Endothelial cell of umbilical vein (primary cell): ENCODE measurements at regions not wholly inside any gene's neighbourhood (a gene's known extent, or its start where the extent isn't known, plus 50 kb on each side); places are given as distances from the start of the nearest gene placed in this dataset.

Experiments
- BruUV-seq: library from RNA; stranded (reverse); fragments of 400-500 nt; replicated peaks from 2 replicates; lab custom pipeline; 2021; lab: Mats Ljungman, UMichigan
- CTCF ChIA-PET: fragments of 300-600, 350-600 bp; sonication (Branson Sonifier 250); formaldehyde crosslinking; loops from one replicate; lab custom pipeline; 2021; ENCODE audit warnings: antibody characterized with exemption, inconsistent platforms; lab: Charles Lee
- POLR2A ChIA-PET: fragments of 300-600, 350-600 bp; sonication (Branson Sonifier 250); formaldehyde crosslinking; loops from one replicate; lab custom pipeline; 2021; ENCODE audit warnings: antibody characterized with exemption, inconsistent platforms; lab: Charles Lee
- DNase-seq: peaks from one replicate; pipeline ENCODE4 v3.0.0-alpha.2; 2011; ENCODE audit warnings: low read depth, low spot score
- FAIRE-seq: peaks from 2 replicates; lab custom pipeline; 2011; peaks lifted over from hg19 to GRCh38; lab: Jason Lieb, UNC
- H2AFZ ChIP-seq: 2 replicates; pipeline ENCODE4 v1.6.0; 2012; ENCODE audit warnings: low read depth, low read length, control low read depth, inconsistent platforms
- H3K27ac ChIP-seq: 2 replicates; pipeline ENCODE4 v1.5.1; 2011; ENCODE audit warnings: low read depth, mild to moderate bottlenecking, control low read depth, low read length, moderate library complexity; ENCODE audit not compliant: insufficient read depth
- H3K27me3 ChIP-seq, 2 experiments: 2 replicates each; pipeline versions ENCODE4 v1.6.0 to v1.6.1; 2011; ENCODE audit warnings: low read length in 2 of 2, mixed read lengths in 1 of 2; ENCODE audit not compliant: control insufficient read depth in 2 of 2, insufficient read depth in 2 of 2
- H3K36me3 ChIP-seq, 2 experiments: 2 replicates in 1 of 2; 3 replicates in 1 of 2; pipeline ENCODE4 v1.5.1; 2011; ENCODE audit warnings: low read length in 2 of 2, mild to moderate bottlenecking in 1 of 2, moderate library complexity in 1 of 2; ENCODE audit not compliant: control insufficient read depth in 2 of 2, insufficient read depth in 2 of 2; ENCODE audit errors: extremely low read depth in 1 of 2
- H3K4me1 ChIP-seq: 3 replicates; pipeline ENCODE4 v1.5.1; 2011; ENCODE audit warnings: mild to moderate bottlenecking, low read length; ENCODE audit not compliant: control insufficient read depth, insufficient read depth; ENCODE audit errors: extremely low read depth
- H3K4me2 ChIP-seq: 2 replicates; pipeline ENCODE4 v1.6.1; 2011; ENCODE audit warnings: low read length, control low read depth, mixed read lengths; ENCODE audit not compliant: insufficient read depth
- H3K4me3 ChIP-seq, 3 experiments: fragments of 200-600 bp in 1 of 3; sonication (generic), shearing (Covaris generic) in 1 of 3; replicated peaks in 1 of 3; 2 replicates each; pipeline ENCODE4 v1.5.1; 2011 to 2016; ENCODE audit warnings: control low read depth in 3 of 3, low read length in 3 of 3, mild to moderate bottlenecking in 2 of 3, inconsistent platforms in 1 of 3, low read depth in 1 of 3, moderate library complexity in 1 of 3; ENCODE audit not compliant: insufficient read depth in 1 of 3
- H3K79me2 ChIP-seq: 2 replicates; pipeline ENCODE4 v1.6.0; 2012; ENCODE audit warnings: low read length, inconsistent platforms; ENCODE audit not compliant: control insufficient read depth, insufficient read depth
- H3K9ac ChIP-seq: replicated peaks from 2 replicates; pipeline ENCODE3; 2011; ENCODE audit warnings: low read length, control low read depth; ENCODE audit not compliant: insufficient read depth; ENCODE audit errors: extremely low read depth
- H3K9me1 ChIP-seq: replicated peaks from 3 replicates; pipeline ENCODE4 v1.6.0; 2011; ENCODE audit warnings: mild to moderate bottlenecking, low read length; ENCODE audit not compliant: control insufficient read depth, insufficient read depth; ENCODE audit errors: extremely low read depth
- H3K9me3 ChIP-seq: replicated peaks from 2 replicates; pipeline ENCODE4 v1.5.1; 2012; ENCODE audit warnings: low read length, inconsistent platforms; ENCODE audit not compliant: control insufficient read depth, insufficient read depth
- H4K20me1 ChIP-seq: replicated peaks from 2 replicates; pipeline ENCODE3; 2011; ENCODE audit warnings: mild to moderate bottlenecking, low read length; ENCODE audit not compliant: control insufficient read depth, insufficient read depth; ENCODE audit errors: extremely low read depth
- EZH2 ChIP-seq: IDR thresholded peaks from 2 replicates; pipeline ENCODE4 v1.6.1; 2012; ENCODE audit warnings: borderline replicate concordance, low read depth, mild to moderate bottlenecking, moderate library complexity, low read length, inconsistent platforms; ENCODE audit not compliant: severe bottlenecking
- JUN ChIP-seq: IDR thresholded peaks from 2 replicates; pipeline ENCODE4 v1.6.1; 2011; ENCODE audit warnings: borderline replicate concordance, low read depth; ENCODE audit not compliant: insufficient read length, insufficient read depth
- POLR2AphosphoS5 ChIP-seq: IDR thresholded peaks from 2 replicates; pipeline ENCODE4 v1.6.1; 2012; ENCODE audit warnings: low read depth, mild to moderate bottlenecking, control low read depth, low read length, moderate library complexity; ENCODE audit not compliant: insufficient read depth
- dilution Hi-C: fragments of 300-500 bp; cut with MboI; formaldehyde crosslinking; loops from one replicate; pipeline ENCODE4 v1.15.0; 2019; ENCODE audit warnings: low sequenced_read_pairs; ENCODE audit not compliant: extremely low pct_ligation_motif_present
- intact Hi-C: fragments of 100-400 bp; cut with micrococcal nuclease; formaldehyde crosslinking; loops from one replicate; pipeline ENCODE4 v1.10.0; 2022
- TF ChIP-seq, protein P1 (sequence below), 2 donors: IDR thresholded peaks; 1 replicate in 1 of 2; 2 replicates in 1 of 2; pipeline ENCODE4 v1.5.1; 2011; ENCODE audit warnings: low read length in 2 of 2, mild to moderate bottlenecking in 2 of 2, moderate library complexity in 2 of 2, control low read depth in 1 of 2, inconsistent platforms in 1 of 2, low read depth in 1 of 2; ENCODE audit not compliant: insufficient read depth in 1 of 2; ENCODE audit errors: extremely low read depth in 1 of 2

DNA sequence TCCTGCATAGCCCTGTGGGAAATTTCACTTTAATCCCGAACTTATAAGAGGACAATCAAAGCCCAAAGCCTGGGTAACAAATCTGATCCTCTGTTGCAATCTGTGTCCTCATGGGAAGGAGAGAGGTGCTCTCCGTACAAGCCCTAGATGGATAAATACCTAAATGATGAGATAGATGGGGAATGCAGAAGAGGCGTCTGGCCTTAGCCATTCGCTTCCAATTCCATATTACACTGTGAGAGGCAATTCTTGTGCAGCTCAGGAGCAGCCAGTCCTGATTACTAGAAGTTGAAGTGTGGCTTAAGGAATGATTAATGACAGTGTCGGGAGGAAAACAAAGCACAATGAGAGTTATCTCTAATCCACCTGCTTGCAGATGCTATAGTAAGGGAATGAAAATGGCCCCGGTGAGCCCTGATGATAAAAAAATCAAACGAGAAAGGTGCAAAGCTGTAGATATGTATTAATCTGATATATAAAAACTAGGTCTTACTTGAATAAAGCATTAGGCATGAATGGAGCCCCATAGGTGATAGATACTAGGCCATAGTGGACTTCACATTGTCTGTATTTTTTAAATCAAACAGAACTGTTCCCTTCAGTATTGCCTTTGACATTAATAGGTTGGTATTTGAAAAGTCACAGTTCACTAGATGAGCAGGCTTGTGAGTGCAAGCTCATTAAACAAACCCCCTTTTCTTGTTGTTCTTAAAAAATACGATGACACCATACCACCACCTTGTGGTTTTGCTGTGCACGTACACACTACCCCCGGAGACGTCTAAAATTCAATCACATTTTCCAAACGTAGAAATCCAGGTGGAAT, 54.2 kb upstream of the TMCO5A start:
- no TSS peak for BruUV-seq
- H3K4me3 ChIP-seq: no peak overlapping the region
- H3K79me2 ChIP-seq: no peaks in the 10 kb centered on the region
- H3K4me2 ChIP-seq: no peak overlapping the region
- no peak overlapping the region for H2AFZ ChIP-seq
- H3K27ac ChIP-seq: no peak overlapping the region
- H3K36me3 ChIP-seq: no peaks in the 10 kb centered on the region
- ChIA-PET POLR2A (no interaction called here), CTCF (interaction anchor here (0.6 to 5.1 kb wide), 26 partner anchors 8 to 1378 kb away, joined by 3 to 93 read pairs (median 4); no protein-coding TSS in a partner anchor)
- TF ChIP-seq JUN (no peak), POLR2AphosphoS5 (no peak), EZH2 (peak; percentile 39)
- TF ChIP-seq, protein P1, sequence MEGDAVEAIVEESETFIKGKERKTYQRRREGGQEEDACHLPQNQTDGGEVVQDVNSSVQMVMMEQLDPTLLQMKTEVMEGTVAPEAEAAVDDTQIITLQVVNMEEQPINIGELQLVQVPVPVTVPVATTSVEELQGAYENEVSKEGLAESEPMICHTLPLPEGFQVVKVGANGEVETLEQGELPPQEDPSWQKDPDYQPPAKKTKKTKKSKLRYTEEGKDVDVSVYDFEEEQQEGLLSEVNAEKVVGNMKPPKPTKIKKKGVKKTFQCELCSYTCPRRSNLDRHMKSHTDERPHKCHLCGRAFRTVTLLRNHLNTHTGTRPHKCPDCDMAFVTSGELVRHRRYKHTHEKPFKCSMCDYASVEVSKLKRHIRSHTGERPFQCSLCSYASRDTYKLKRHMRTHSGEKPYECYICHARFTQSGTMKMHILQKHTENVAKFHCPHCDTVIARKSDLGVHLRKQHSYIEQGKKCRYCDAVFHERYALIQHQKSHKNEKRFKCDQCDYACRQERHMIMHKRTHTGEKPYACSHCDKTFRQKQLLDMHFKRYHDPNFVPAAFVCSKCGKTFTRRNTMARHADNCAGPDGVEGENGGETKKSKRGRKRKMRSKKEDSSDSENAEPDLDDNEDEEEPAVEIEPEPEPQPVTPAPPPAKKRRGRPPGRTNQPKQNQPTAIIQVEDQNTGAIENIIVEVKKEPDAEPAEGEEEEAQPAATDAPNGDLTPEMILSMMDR (IDR thresholded peaks at IDR 0.05; ENCODE audit: extremely low read depth in 1 of 2, insufficient read depth in 1 of 2, low read depth in 1 of 2, low read length in 2 of 2): peak; percentile 54 to 61
- DNase-seq (peak; percentile 64), FAIRE-seq (no peak)
- dilution Hi-C loops (no loop called here), intact Hi-C loops (loop anchor here (1.0 to 10.0 kb wide), 7 partner anchors 116 to 1378 kb away; partner anchors contain the start of gene CDIN1)
- H4K20me1 ChIP-seq: no peaks in the 10 kb centered on the region
- H3K4me1 ChIP-seq: no peaks in the 10 kb centered on the region
- no peak overlapping the region for H3K9ac ChIP-seq
- H3K9me3 ChIP-seq: no peaks in the 10 kb centered on the region
- peaks cover 20 to 73% of the 10 kb centered on the region in 2 experiments for H3K27me3 ChIP-seq
- no peaks in the 10 kb centered on the region for H3K9me1 ChIP-seq
